Endodermal cell (in vitro differentiated cells): ENCODE measurements at regions not wholly inside any gene's neighbourhood (a gene's known extent, or its start where the extent isn't known, plus 50 kb on each side); places are given as distances from the start of the nearest gene placed in this dataset.

Experiments
- DNase-seq: peaks from one replicate; pipeline ENCODE4 v3.0.0-alpha.2; 2017
- H3K27ac ChIP-seq: 2 replicates; pipeline ENCODE4 v1.5.1; 2013; ENCODE audit warnings: mild to moderate bottlenecking, low read depth, low read length, moderate library complexity
- H3K27me3 ChIP-seq: 2 replicates; pipeline ENCODE4 v1.6.1; 2013; ENCODE audit warnings: mild to moderate bottlenecking, low read length, moderate library complexity; ENCODE audit not compliant: insufficient read depth, control insufficient read depth, poor library complexity, severe bottlenecking
- H3K36me3 ChIP-seq: 2 replicates; pipeline ENCODE4 v1.7.0; 2013; ENCODE audit warnings: mild to moderate bottlenecking, low read length, moderate library complexity; ENCODE audit not compliant: control insufficient read depth, insufficient read depth
- H3K4me1 ChIP-seq: one replicate; pipeline ENCODE4 v1.7.0; 2013; ENCODE audit warnings: low read length; ENCODE audit not compliant: control insufficient read depth, insufficient read depth
- H3K4me3 ChIP-seq: 2 replicates; pipeline ENCODE4 v1.5.1; 2013; ENCODE audit warnings: mild to moderate bottlenecking, low read length, moderate library complexity
- H3K9ac ChIP-seq: 2 replicates; pipeline ENCODE4 v1.6.1; 2013; ENCODE audit warnings: mild to moderate bottlenecking, low read length, moderate library complexity; ENCODE audit not compliant: poor library complexity, severe bottlenecking; ENCODE audit errors: extremely low read depth
- H3K9me3 ChIP-seq: 2 replicates; pipeline ENCODE4 v1.6.1; 2013; ENCODE audit warnings: mild to moderate bottlenecking, low read length, moderate library complexity; ENCODE audit not compliant: control insufficient read depth
- H3K27ac Mint-ChIP-seq: 2 replicates; pipeline ENCODE4 v1.8.0; 2020; ENCODE audit warnings: mixed read lengths
- H3K27me3 Mint-ChIP-seq: 2 replicates; pipeline ENCODE4 v1.8.0; 2021; ENCODE audit warnings: mild to moderate bottlenecking, mixed read lengths; ENCODE audit not compliant: insufficient read depth
- H3K36me3 Mint-ChIP-seq: 2 replicates; pipeline ENCODE4 v1.8.0; 2020; ENCODE audit warnings: low read depth, mixed read lengths
- H3K4me1 Mint-ChIP-seq: 2 replicates; pipeline ENCODE4 v1.8.0; 2020; ENCODE audit warnings: mixed read lengths
- H3K4me3 Mint-ChIP-seq: 2 replicates; pipeline ENCODE4 v1.8.0; 2020; ENCODE audit warnings: mild to moderate bottlenecking, moderate library complexity, mixed read lengths
- H3K9me3 Mint-ChIP-seq: 2 replicates; pipeline ENCODE4 v1.8.0; 2020; ENCODE audit warnings: mild to moderate bottlenecking, mixed read lengths
- CTCF ChIP-seq: fragments of 200-600 bp; sonication (generic); conservative IDR thresholded peaks from 2 replicates; pipeline ENCODE4 v1.5.0; 2021; ENCODE audit warnings: antibody characterized with exemption, mild to moderate bottlenecking
- WGBS, 2 experiments: methylation state at CpG; one replicate each; pipeline versions ENCODE4 v1.1.5 to v1.1.7; 2013; ENCODE audit warnings: missing lambda C conversion rate in 2 of 2, mixed read lengths in 1 of 2; ENCODE audit not compliant: insufficient coverage in 1 of 2, insufficient read length in 1 of 2; 5-methylcytosine and 5-hydroxymethylcytosine counted together

GRCh38 chr17:53640808-53641207 is 181.9 kb upstream of the KIF2B start:
- H3K9me3 Mint-ChIP-seq: peaks cover 1% of the 10 kb centered on the region
- Histone ChIP-seq H3K9me3 (no peaks in the 10 kb centered on the region), H3K4me3 (no peak overlapping the region), H3K36me3 (no peaks in the 10 kb centered on the region), H3K27ac (no peak overlapping the region), H3K27me3 (no peaks in the 10 kb centered on the region), H3K9ac (no peak overlapping the region), H3K4me1 (no peaks in the 10 kb centered on the region)
- H3K4me1 Mint-ChIP-seq: no peaks in the 10 kb centered on the region
- 86 to 95% methylated on average over 1 of the region's 1 CpG for WGBS, 2 experiments
- DNase-seq: no peak
- no peaks in the 10 kb centered on the region for H3K27me3 Mint-ChIP-seq
- peaks cover 2% of the 10 kb centered on the region for H3K36me3 Mint-ChIP-seq
- no peak overlapping the region for H3K27ac Mint-ChIP-seq
- no peak overlapping the region for H3K4me3 Mint-ChIP-seq
- TF ChIP-seq CTCF: no peak

- Mint-ChIP-seq H3K27me3 (no peaks in the 10 kb centered on the region), H3K4me1 (peaks cover 18% of the 10 kb centered on the region), H3K4me3 (no peak overlapping the region), H3K27ac (no peak overlapping the region), H3K9me3 (no peaks in the 10 kb centered on the region), H3K36me3 (no peaks in the 10 kb centered on the region)
- DNase-seq: no peak
- no peaks in the 10 kb centered on the region for H3K4me1 ChIP-seq
- H3K27ac ChIP-seq: no peak overlapping the region
- H3K4me3 ChIP-seq: no peak overlapping the region
- WGBS, 2 experiments: 100% methylated on average over 1 of the region's 1 CpG
- no peak overlapping the region for H3K9ac ChIP-seq
- TF ChIP-seq CTCF: no peak
- H3K36me3 ChIP-seq: no peaks in the 10 kb centered on the region
- no peaks in the 10 kb centered on the region for H3K9me3 ChIP-seq
- no peaks in the 10 kb centered on the region for H3K27me3 ChIP-seq
Measured at GRCh38 chr17:53635444-53635843, 187.3 kb upstream of the KIF2B start.

- Histone ChIP-seq H3K4me3 (no peak overlapping the region), H3K27me3 (no peaks in the 10 kb centered on the region), H3K27ac (no peak overlapping the region), H3K9me3 (no peaks in the 10 kb centered on the region), H3K9ac (no peak overlapping the region), H3K4me1 (no peaks in the 10 kb centered on the region), H3K36me3 (no peaks in the 10 kb centered on the region)
- DNase-seq: no peak
- Mint-ChIP-seq H3K9me3 (no peaks in the 10 kb centered on the region), H3K4me1 (peaks cover 29% of the 10 kb centered on the region), H3K27me3 (no peaks in the 10 kb centered on the region), H3K36me3 (no peaks in the 10 kb centered on the region), H3K27ac (no peak overlapping the region), H3K4me3 (no peak overlapping the region)
- TF ChIP-seq CTCF: no peak
- WGBS, 2 experiments: 100% methylated on average over 1 of the region's 1 CpG; no CpG with 5 or more reads in 1 of the 2 experiments
Measured at GRCh38 chr17:53633856-53634255, 188.9 kb upstream of the KIF2B start.
